NB4 (cell line): ENCODE measurements at regions not wholly inside any gene's neighbourhood (a gene's known extent, or its start where the extent isn't known, plus 50 kb on each side); places are given as distances from the start of the nearest gene placed in this dataset.

Source experiments
- CTCF ChIP-seq: IDR thresholded peaks from one replicate; pipeline ENCODE4 v1.5.1; 2012; ENCODE audit warnings: low read depth, low read length
- MAX ChIP-seq: IDR thresholded peaks from 2 replicates; pipeline ENCODE4 v1.6.1; 2011; ENCODE audit warnings: low read depth, low read length
- MYC ChIP-seq: IDR thresholded peaks from 2 replicates; pipeline ENCODE4 v1.6.1; 2011; ENCODE audit warnings: low read depth, low read length
- POLR2A ChIP-seq: IDR thresholded peaks from 2 replicates; pipeline ENCODE4 v1.6.1; 2011; ENCODE audit warnings: mild to moderate bottlenecking; ENCODE audit not compliant: insufficient read length; ENCODE audit errors: extremely low read depth

- TF ChIP-seq CTCF = no peak
- no peak for TF ChIP-seq POLR2A
- TF ChIP-seq MAX = no peak
- TF ChIP-seq MYC = no peak
Measured at GRCh38 chr2:226581004-226581403, 218.6 kb downstream of the IRS1 start.
